SK-N-SH treated with all-trans-retinoic acid at 6 μM for 48 hours (cell line): ENCODE measurements at regions not wholly inside any gene's neighbourhood (a gene's known extent, or its start where the extent isn't known, plus 50 kb on each side); places are given as distances from the start of the nearest gene placed in this dataset.

ENCODE experiments used
- BACH2 ChIP-seq: fragments of 250-450 bp; sonication (Bioruptor Pico); IDR thresholded peaks from 2 replicates; pipeline ENCODE4 v1.9.0; 2021; ENCODE audit warnings: mild to moderate bottlenecking, borderline replicate concordance
- GLIS3 ChIP-seq: fragments of 250-450 bp; sonication (Bioruptor Pico); IDR thresholded peaks from 2 replicates; pipeline ENCODE4 v1.5.0; 2020; ENCODE audit warnings: mild to moderate bottlenecking, moderate library complexity
- TCF4 ChIP-seq: fragments of 250-450 bp; sonication (Bioruptor Pico); IDR thresholded peaks from 2 replicates; pipeline ENCODE4 v1.8.0; 2021; ENCODE audit warnings: mild to moderate bottlenecking, moderate library complexity, borderline replicate concordance
- ZC3H10 ChIP-seq: fragments of 250-450 bp; sonication (Bioruptor Pico); IDR thresholded peaks from 2 replicates; pipeline ENCODE4 v1.5.1; 2021; ENCODE audit warnings: mild to moderate bottlenecking, moderate library complexity
- ZFP3 ChIP-seq: fragments of 250-450 bp; sonication (Bioruptor Pico); IDR thresholded peaks from 2 replicates; pipeline ENCODE4 v1.5.0; 2020; ENCODE audit warnings: mild to moderate bottlenecking, moderate library complexity
- ZFP30 ChIP-seq: fragments of 450-650 bp; formaldehyde crosslinking; IDR thresholded peaks from 2 replicates; pipeline ENCODE4 v1.5.0; 2022; ENCODE audit warnings: mild to moderate bottlenecking, moderate library complexity
- TF ChIP-seq, protein P1 (sequence below): fragments of 250-450 bp; sonication (Bioruptor Pico); IDR thresholded peaks from 2 replicates; pipeline ENCODE4 v1.5.1; 2021; ENCODE audit warnings: mild to moderate bottlenecking, moderate library complexity
- TF ChIP-seq, protein P2 (sequence below): fragments of 250-450 bp; sonication (Bioruptor Pico); IDR thresholded peaks from 2 replicates; pipeline ENCODE4 v1.8.0; 2020; ENCODE audit warnings: mild to moderate bottlenecking, moderate library complexity, borderline replicate concordance

DNA sequence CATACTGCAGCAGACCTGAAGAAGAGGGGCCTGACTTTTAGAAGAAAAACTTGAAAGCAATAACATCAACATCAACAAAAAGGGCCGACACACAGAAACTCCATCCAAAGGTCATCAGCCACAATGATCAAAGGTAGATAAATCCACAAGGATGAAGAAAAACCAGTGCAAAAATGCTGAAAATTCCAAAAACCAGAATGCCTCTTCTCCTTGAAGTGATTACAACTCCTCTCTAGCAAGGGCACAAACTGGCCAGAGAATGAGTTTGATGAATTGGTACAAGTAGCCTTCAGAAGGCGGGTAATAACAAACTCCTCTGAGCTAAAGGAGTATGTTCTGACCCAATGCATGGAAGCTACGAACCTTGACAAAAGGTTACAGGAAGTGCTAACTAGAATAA, 186.2 kb upstream of the RAI14 start:
- no peak for TF ChIP-seq ZFP30 (CRISPR knock-in tag)
- TF ChIP-seq, protein P1, sequence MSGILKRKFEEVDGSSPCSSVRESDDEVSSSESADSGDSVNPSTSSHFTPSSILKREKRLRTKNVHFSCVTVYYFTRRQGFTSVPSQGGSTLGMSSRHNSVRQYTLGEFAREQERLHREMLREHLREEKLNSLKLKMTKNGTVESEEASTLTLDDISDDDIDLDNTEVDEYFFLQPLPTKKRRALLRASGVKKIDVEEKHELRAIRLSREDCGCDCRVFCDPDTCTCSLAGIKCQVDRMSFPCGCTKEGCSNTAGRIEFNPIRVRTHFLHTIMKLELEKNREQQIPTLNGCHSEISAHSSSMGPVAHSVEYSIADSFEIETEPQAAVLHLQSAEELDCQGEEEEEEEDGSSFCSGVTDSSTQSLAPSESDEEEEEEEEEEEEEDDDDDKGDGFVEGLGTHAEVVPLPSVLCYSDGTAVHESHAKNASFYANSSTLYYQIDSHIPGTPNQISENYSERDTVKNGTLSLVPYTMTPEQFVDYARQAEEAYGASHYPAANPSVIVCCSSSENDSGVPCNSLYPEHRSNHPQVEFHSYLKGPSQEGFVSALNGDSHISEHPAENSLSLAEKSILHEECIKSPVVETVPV (CRISPR knock-in tag), result no peak
- TF ChIP-seq GLIS3, result no peak
- TF ChIP-seq BACH2, result no peak
- no peak for TF ChIP-seq TCF4 (CRISPR knock-in tag)
- no peak for TF ChIP-seq ZFP3
- TF ChIP-seq, protein P2, sequence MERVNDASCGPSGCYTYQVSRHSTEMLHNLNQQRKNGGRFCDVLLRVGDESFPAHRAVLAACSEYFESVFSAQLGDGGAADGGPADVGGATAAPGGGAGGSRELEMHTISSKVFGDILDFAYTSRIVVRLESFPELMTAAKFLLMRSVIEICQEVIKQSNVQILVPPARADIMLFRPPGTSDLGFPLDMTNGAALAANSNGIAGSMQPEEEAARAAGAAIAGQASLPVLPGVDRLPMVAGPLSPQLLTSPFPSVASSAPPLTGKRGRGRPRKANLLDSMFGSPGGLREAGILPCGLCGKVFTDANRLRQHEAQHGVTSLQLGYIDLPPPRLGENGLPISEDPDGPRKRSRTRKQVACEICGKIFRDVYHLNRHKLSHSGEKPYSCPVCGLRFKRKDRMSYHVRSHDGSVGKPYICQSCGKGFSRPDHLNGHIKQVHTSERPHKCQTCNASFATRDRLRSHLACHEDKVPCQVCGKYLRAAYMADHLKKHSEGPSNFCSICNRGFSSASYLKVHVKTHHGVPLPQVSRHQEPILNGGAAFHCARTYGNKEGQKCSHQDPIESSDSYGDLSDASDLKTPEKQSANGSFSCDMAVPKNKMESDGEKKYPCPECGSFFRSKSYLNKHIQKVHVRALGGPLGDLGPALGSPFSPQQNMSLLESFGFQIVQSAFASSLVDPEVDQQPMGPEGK (CRISPR knock-in tag), result no peak
- TF ChIP-seq ZC3H10 (CRISPR knock-in tag), result no peak
